ENCODE measurements at regions not wholly inside any gene's neighbourhood (a gene's known extent, or its start where the extent isn't known, plus 50 kb on each side); places are given as distances from the start of the nearest gene placed in this dataset.

GRCh38 chr1:163874070-163874469 is 552.3 kb downstream of the NUF2 start:
- Histone ChIP-seq H3K27ac (ENCODE audit: low read depth, low read length, severe bottlenecking) (no peak overlapping the region), H3K36me3 (ENCODE audit: control insufficient read depth, insufficient read depth, low read length) (no peaks in the 10 kb centered on the region), H3K9me3 (ENCODE audit: control insufficient read depth, low read length) (no peaks in the 10 kb centered on the region), H3K4me3 (ENCODE audit: extremely low read depth, insufficient read depth, low read length, poor library complexity, severe bottlenecking) (no peak overlapping the region), H3K4me1 (ENCODE audit: control insufficient read depth, insufficient read depth, low read length, poor library complexity, severe bottlenecking) (no peaks in the 10 kb centered on the region)
- WGBS, 2 experiments (ENCODE audit: insufficient coverage in 2 of 2) = no CpG with 5 or more reads among the region's 1 CpG

- Histone ChIP-seq H3K4me1 (ENCODE audit: control insufficient read depth, insufficient read depth, low read length, poor library complexity, severe bottlenecking) (no peaks in the 10 kb centered on the region), H3K27ac (ENCODE audit: low read depth, low read length, severe bottlenecking) (peak overlapping the region; percentile 19), H3K9me3 (ENCODE audit: control insufficient read depth, low read length) (no peaks in the 10 kb centered on the region), H3K4me3 (ENCODE audit: extremely low read depth, insufficient read depth, low read length, poor library complexity, severe bottlenecking) (no peak overlapping the region), H3K36me3 (ENCODE audit: control insufficient read depth, insufficient read depth, low read length) (no peaks in the 10 kb centered on the region)
- WGBS, 2 experiments (ENCODE audit: insufficient coverage in 2 of 2) = 90 to 91% methylated on average over 9 of the region's 10 CpGs
These were observed 553.6 kb downstream of the NUF2 start for GRCh38 chr1:163875200-163875926.

GRCh38 chr1:163875927-163876320 is 554.2 kb downstream of the NUF2 start:
- no peaks in the 10 kb centered on the region for H3K36me3 ChIP-seq (ENCODE audit: control insufficient read depth, insufficient read depth, low read length)
- H3K4me1 ChIP-seq (ENCODE audit: control insufficient read depth, insufficient read depth, low read length, poor library complexity, severe bottlenecking) = no peaks in the 10 kb centered on the region
- WGBS, 2 experiments (ENCODE audit: insufficient coverage in 2 of 2) = 90 to 95% methylated on average over 3 to 4 of the region's 6 CpGs
- no peak overlapping the region for H3K4me3 ChIP-seq (ENCODE audit: extremely low read depth, insufficient read depth, low read length, poor library complexity, severe bottlenecking)
- no peaks in the 10 kb centered on the region for H3K9me3 ChIP-seq (ENCODE audit: control insufficient read depth, low read length)
- peak overlapping the region; percentile 19 for H3K27ac ChIP-seq (ENCODE audit: low read depth, low read length, severe bottlenecking)

GRCh38 chr1:163876546-163876945 is 554.8 kb downstream of the NUF2 start:
- 72 to 89% methylated on average over 2 to 3 of the region's 4 CpGs for WGBS, 2 experiments (ENCODE audit: insufficient coverage in 2 of 2)
- H3K36me3 ChIP-seq (ENCODE audit: control insufficient read depth, insufficient read depth, low read length) = no peaks in the 10 kb centered on the region
- no peak overlapping the region for H3K4me3 ChIP-seq (ENCODE audit: extremely low read depth, insufficient read depth, low read length, poor library complexity, severe bottlenecking)
- H3K4me1 ChIP-seq (ENCODE audit: control insufficient read depth, insufficient read depth, low read length, poor library complexity, severe bottlenecking) = no peaks in the 10 kb centered on the region
- no peaks in the 10 kb centered on the region for H3K9me3 ChIP-seq (ENCODE audit: control insufficient read depth, low read length)
- H3K27ac ChIP-seq (ENCODE audit: low read depth, low read length, severe bottlenecking) = no peak overlapping the region

- no peak overlapping the region for H3K27ac ChIP-seq (ENCODE audit: low read depth, low read length, severe bottlenecking)
- H3K9me3 ChIP-seq (ENCODE audit: control insufficient read depth, low read length) = no peaks in the 10 kb centered on the region
- no peaks in the 10 kb centered on the region for H3K36me3 ChIP-seq (ENCODE audit: control insufficient read depth, insufficient read depth, low read length)
- H3K4me1 ChIP-seq (ENCODE audit: control insufficient read depth, insufficient read depth, low read length, poor library complexity, severe bottlenecking) = no peaks in the 10 kb centered on the region
- H3K4me3 ChIP-seq (ENCODE audit: extremely low read depth, insufficient read depth, low read length, poor library complexity, severe bottlenecking) = no peak overlapping the region
These were observed 555.3 kb downstream of the NUF2 start for GRCh38 chr1:163877016-163877415.

- WGBS, 2 experiments (ENCODE audit: insufficient coverage in 2 of 2) = 86 to 87% methylated on average over 7 to 8 of the region's 8 CpGs
- Histone ChIP-seq H3K9me3 (ENCODE audit: control insufficient read depth, low read length) (no peaks in the 10 kb centered on the region), H3K4me1 (ENCODE audit: control insufficient read depth, insufficient read depth, low read length, poor library complexity, severe bottlenecking) (peaks cover 3% of the 10 kb centered on the region), H3K27ac (ENCODE audit: low read depth, low read length, severe bottlenecking) (no peak overlapping the region), H3K36me3 (ENCODE audit: control insufficient read depth, insufficient read depth, low read length) (no peaks in the 10 kb centered on the region), H3K4me3 (ENCODE audit: extremely low read depth, insufficient read depth, low read length, poor library complexity, severe bottlenecking) (no peak overlapping the region)
These were observed 563.8 kb downstream of the NUF2 start for GRCh38 chr1:163885510-163885909.

- no peak overlapping the region for H3K27ac ChIP-seq (ENCODE audit: low read depth, low read length, severe bottlenecking)
- no peaks in the 10 kb centered on the region for H3K9me3 ChIP-seq (ENCODE audit: control insufficient read depth, low read length)
- H3K4me3 ChIP-seq (ENCODE audit: extremely low read depth, insufficient read depth, low read length, poor library complexity, severe bottlenecking) = no peak overlapping the region
- H3K36me3 ChIP-seq (ENCODE audit: control insufficient read depth, insufficient read depth, low read length) = no peaks in the 10 kb centered on the region
- 86 to 100% methylated on average over 1 of the region's 1 CpG for WGBS, 2 experiments (ENCODE audit: insufficient coverage in 2 of 2)
- no peaks in the 10 kb centered on the region for H3K4me1 ChIP-seq (ENCODE audit: control insufficient read depth, insufficient read depth, low read length, poor library complexity, severe bottlenecking)
These were observed 574.2 kb downstream of the NUF2 start for GRCh38 chr1:163896001-163896400.

- no peaks in the 10 kb centered on the region for H3K36me3 ChIP-seq (ENCODE audit: control insufficient read depth, insufficient read depth, low read length)
- H3K27ac ChIP-seq (ENCODE audit: low read depth, low read length, severe bottlenecking) = no peak overlapping the region
- no peaks in the 10 kb centered on the region for H3K9me3 ChIP-seq (ENCODE audit: control insufficient read depth, low read length)
- H3K4me3 ChIP-seq (ENCODE audit: extremely low read depth, insufficient read depth, low read length, poor library complexity, severe bottlenecking) = no peak overlapping the region
- H3K4me1 ChIP-seq (ENCODE audit: control insufficient read depth, insufficient read depth, low read length, poor library complexity, severe bottlenecking) = no peaks in the 10 kb centered on the region
- 79 to 94% methylated on average over 3 of the region's 5 CpGs for WGBS, 2 experiments (ENCODE audit: insufficient coverage in 2 of 2)
These were observed 575.8 kb downstream of the NUF2 start for GRCh38 chr1:163897412-163898155.

GRCh38 chr1:163906283-163906682 is 584.5 kb downstream of the NUF2 start:
- Histone ChIP-seq H3K27ac (ENCODE audit: low read depth, low read length, severe bottlenecking) (no peak overlapping the region), H3K9me3 (ENCODE audit: control insufficient read depth, low read length) (no peaks in the 10 kb centered on the region), H3K4me1 (ENCODE audit: control insufficient read depth, insufficient read depth, low read length, poor library complexity, severe bottlenecking) (no peaks in the 10 kb centered on the region), H3K4me3 (ENCODE audit: extremely low read depth, insufficient read depth, low read length, poor library complexity, severe bottlenecking) (no peak overlapping the region), H3K36me3 (ENCODE audit: control insufficient read depth, insufficient read depth, low read length) (no peaks in the 10 kb centered on the region)

GRCh38 chr1:163912170-163912884 is 590.6 kb downstream of the NUF2 start:
- Histone ChIP-seq H3K4me1 (ENCODE audit: control insufficient read depth, insufficient read depth, low read length, poor library complexity, severe bottlenecking) (peaks cover 6% of the 10 kb centered on the region), H3K27ac (ENCODE audit: low read depth, low read length, severe bottlenecking) (no peak overlapping the region), H3K4me3 (ENCODE audit: extremely low read depth, insufficient read depth, low read length, poor library complexity, severe bottlenecking) (no peak overlapping the region), H3K9me3 (ENCODE audit: control insufficient read depth, low read length) (no peaks in the 10 kb centered on the region), H3K36me3 (ENCODE audit: control insufficient read depth, insufficient read depth, low read length) (no peaks in the 10 kb centered on the region)
- WGBS, 2 experiments (ENCODE audit: insufficient coverage in 2 of 2) = 87 to 100% methylated on average over 1 to 3 of the region's 4 CpGs
